ENCODE measurements at regions not wholly inside any gene's neighbourhood (a gene's known extent, or its start where the extent isn't known, plus 50 kb on each side); places are given as distances from the start of the nearest gene placed in this dataset.

DNA sequence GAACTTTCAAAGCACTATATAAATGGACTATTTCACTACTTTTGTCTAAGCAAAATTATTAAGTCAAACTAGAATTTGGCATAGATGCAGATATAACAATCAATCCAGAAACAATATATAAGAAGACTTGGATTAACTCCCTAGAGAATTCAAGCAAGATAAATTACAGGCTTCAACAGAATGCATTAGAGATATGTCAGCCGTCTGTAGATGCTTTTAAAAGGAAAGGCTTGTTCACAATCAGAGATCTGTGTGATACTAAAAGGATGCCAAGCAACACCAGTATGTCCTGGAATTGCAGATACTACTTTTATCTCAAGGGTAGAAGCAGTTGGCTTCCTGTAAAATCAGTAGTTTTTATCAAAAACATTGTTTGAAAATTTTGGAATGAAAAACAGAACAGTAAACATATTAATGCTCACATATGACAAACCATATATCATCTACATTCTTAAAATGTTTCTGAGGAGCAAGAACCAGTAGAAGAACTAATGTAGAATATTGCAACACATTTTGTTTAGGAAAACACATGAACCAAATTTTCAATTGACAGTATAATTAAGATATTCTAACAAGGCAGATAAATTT, 947.9 kb upstream of the LRRN3 start:
- Histone ChIP-seq H3K36me3 (no peaks in the 10 kb centered on the region), H3K4me1 (no peaks in the 10 kb centered on the region), H3K4me3 (replicated peaks in 1 of 3) (no peak overlapping the region), H3K9me3 (no peaks in the 10 kb centered on the region), H3K27ac (no peak overlapping the region), H3K27me3 (no peaks in the 10 kb centered on the region)
- no peak for TF ChIP-seq POLR2A (IDR thresholded peaks at IDR 0.05)
- TF ChIP-seq, protein P1, sequence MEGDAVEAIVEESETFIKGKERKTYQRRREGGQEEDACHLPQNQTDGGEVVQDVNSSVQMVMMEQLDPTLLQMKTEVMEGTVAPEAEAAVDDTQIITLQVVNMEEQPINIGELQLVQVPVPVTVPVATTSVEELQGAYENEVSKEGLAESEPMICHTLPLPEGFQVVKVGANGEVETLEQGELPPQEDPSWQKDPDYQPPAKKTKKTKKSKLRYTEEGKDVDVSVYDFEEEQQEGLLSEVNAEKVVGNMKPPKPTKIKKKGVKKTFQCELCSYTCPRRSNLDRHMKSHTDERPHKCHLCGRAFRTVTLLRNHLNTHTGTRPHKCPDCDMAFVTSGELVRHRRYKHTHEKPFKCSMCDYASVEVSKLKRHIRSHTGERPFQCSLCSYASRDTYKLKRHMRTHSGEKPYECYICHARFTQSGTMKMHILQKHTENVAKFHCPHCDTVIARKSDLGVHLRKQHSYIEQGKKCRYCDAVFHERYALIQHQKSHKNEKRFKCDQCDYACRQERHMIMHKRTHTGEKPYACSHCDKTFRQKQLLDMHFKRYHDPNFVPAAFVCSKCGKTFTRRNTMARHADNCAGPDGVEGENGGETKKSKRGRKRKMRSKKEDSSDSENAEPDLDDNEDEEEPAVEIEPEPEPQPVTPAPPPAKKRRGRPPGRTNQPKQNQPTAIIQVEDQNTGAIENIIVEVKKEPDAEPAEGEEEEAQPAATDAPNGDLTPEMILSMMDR (IDR thresholded peaks at IDR 0.05), result no peak
- DNase-seq, result no peak
- WGBS, 2 donors, result 52 to 62% methylated on average over 1 of the region's 1 CpG
- intact Hi-C loops (cut with DNase I), result no loop called here

- Histone ChIP-seq H3K27me3 (no peaks in the 10 kb centered on the region), H3K27ac (no peak overlapping the region), H3K4me1 (no peaks in the 10 kb centered on the region), H3K9me3 (no peaks in the 10 kb centered on the region), H3K4me3 (replicated peaks in 1 of 3) (no peak overlapping the region), H3K36me3 (no peaks in the 10 kb centered on the region)
- whole genome bisulfite sequencing, 2 donors, result 77 to 85% methylated on average over 1 of the region's 1 CpG
- no peak for DNase-seq
- TF ChIP-seq POLR2A (IDR thresholded peaks at IDR 0.05), result no peak
- TF ChIP-seq, protein P1 (IDR thresholded peaks at IDR 0.05), result no peak
- intact Hi-C loops (cut with DNase I), result no loop called here
Observed at GRCh38 chr7:110144599-110144998, 946.3 kb upstream of the LRRN3 start.

DNA sequence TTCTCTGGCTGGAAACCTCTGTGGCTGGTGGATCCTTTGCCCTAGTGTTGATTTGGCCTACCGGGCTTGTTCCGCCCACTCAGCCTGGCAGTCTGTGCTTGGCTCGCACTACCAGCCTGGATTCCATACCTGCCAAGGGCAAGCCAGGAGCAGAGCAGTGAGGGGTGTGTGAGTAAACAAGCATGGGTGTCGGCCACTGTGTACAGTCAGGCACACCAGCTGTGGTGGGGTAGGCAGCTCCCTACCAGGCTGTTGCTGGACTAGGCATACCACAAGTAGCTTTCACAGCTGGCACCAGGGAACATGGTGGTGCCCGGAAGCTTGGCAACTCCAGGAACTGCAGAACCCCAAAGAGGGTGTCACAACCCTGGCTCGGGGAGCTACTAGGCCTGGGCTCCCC, 942.9 kb upstream of the LRRN3 start:
- Histone ChIP-seq H3K27me3 (no peaks in the 10 kb centered on the region), H3K36me3 (no peaks in the 10 kb centered on the region), H3K27ac (no peak overlapping the region), H3K4me1 (no peaks in the 10 kb centered on the region), H3K4me3 (replicated peaks in 1 of 3) (no peak overlapping the region), H3K9me3 (no peaks in the 10 kb centered on the region)
- intact Hi-C loops (cut with DNase I), result no loop called here
- DNase-seq, result no peak
- no peak for TF ChIP-seq POLR2A (IDR thresholded peaks at IDR 0.05)
- TF ChIP-seq, protein P1 (IDR thresholded peaks at IDR 0.05), result no peak
- WGBS, 2 donors, result 93 to 96% methylated on average over 3 to 6 of the region's 6 CpGs

- no peak for DNase-seq
- no peaks in the 10 kb centered on the region for H3K4me1 ChIP-seq
- no peak overlapping the region for H3K4me3 ChIP-seq (replicated peaks in 1 of 3)
- TF ChIP-seq POLR2A (IDR thresholded peaks at IDR 0.05), result no peak
- TF ChIP-seq, protein P1 (IDR thresholded peaks at IDR 0.05), result no peak
- no peaks in the 10 kb centered on the region for H3K27me3 ChIP-seq
- intact Hi-C loops (cut with DNase I), result no loop called here
- whole genome bisulfite sequencing, 2 donors, result 71 to 75% methylated on average over 3 of the region's 3 CpGs
- no peaks in the 10 kb centered on the region for H3K9me3 ChIP-seq
- no peaks in the 10 kb centered on the region for H3K36me3 ChIP-seq
- no peak overlapping the region for H3K27ac ChIP-seq
Observed at GRCh38 chr7:110153222-110153621, 937.7 kb upstream of the LRRN3 start.

DNA sequence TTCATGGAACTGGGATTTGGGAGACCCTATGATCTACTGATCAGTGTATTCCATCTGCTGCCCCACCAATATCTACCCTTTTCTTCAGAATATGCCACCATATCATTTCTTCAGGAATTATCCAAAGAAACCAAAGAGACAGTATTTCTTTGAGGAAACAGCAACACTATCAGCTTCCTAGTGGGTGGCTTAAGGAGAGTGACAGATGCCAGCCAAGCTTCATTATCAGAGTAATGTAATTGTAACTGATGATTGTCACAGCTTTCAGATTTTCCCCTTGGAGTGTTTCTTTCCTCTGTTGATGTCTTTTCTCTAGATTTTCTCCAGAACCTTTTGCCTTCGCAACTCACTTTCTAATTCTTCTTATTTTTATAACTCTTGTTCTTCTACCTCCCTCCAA, 934.4 kb upstream of the LRRN3 start:
- no peaks in the 10 kb centered on the region for H3K9me3 ChIP-seq
- intact Hi-C loops (cut with DNase I), result no loop called here
- no peak overlapping the region for H3K4me3 ChIP-seq (replicated peaks in 1 of 3)
- TF ChIP-seq POLR2A (IDR thresholded peaks at IDR 0.05), result no peak
- TF ChIP-seq, protein P1 (IDR thresholded peaks at IDR 0.05), result no peak
- no peak for DNase-seq
- no peaks in the 10 kb centered on the region for H3K4me1 ChIP-seq
- H3K27ac ChIP-seq, result no peak overlapping the region
- no peaks in the 10 kb centered on the region for H3K36me3 ChIP-seq
- WGBS, 2 donors, result 96 to 97% methylated on average over 1 of the region's 1 CpG
- no peaks in the 10 kb centered on the region for H3K27me3 ChIP-seq

All from thyroid gland (tissue), 4 donors.